Muscle of back (tissue), 3 donors: ENCODE measurements at regions not wholly inside any gene's neighbourhood (a gene's known extent, or its start where the extent isn't known, plus 50 kb on each side); places are given as distances from the start of the nearest gene placed in this dataset.

Experiments
- DNase-seq, 3 donors: peaks; one replicate each; pipeline versions ENCODE4 v3.0.0 to v3.0.0-alpha.2; 2013

- DNase-seq, result peak; percentile 40 to 97 (median 81)
These were observed 104.5 kb upstream of the MED13L start for GRCh38 chr12:116381744-116382685.

GRCh38 chr12:116382686-116383530, 105.4 kb upstream of the MED13L start:
- peak; percentile 88 to 97 (median 95) for DNase-seq

- DNase-seq, result no peak
These were observed 106.7 kb upstream of the MED13L start for GRCh38 chr12:116384175-116384574.

GRCh38 chr12:116384691-116385485, 107.4 kb upstream of the MED13L start:
- no peak for DNase-seq

- no peak for DNase-seq
These were observed 108.2 kb upstream of the MED13L start for GRCh38 chr12:116385486-116386217.

- no peak for DNase-seq
These were observed 111.8 kb upstream of the MED13L start for GRCh38 chr12:116389326-116389725.

GRCh38 chr12:116389990-116390389, 112.5 kb upstream of the MED13L start:
- DNase-seq, result peak in 1 of 3 donors; percentile 95

- DNase-seq, result no peak
These were observed 113.2 kb upstream of the MED13L start for GRCh38 chr12:116390401-116391335.

GRCh38 chr12:116391501-116391900, 114.0 kb upstream of the MED13L start:
- DNase-seq, result no peak

- DNase-seq, result no peak
These were observed 114.6 kb upstream of the MED13L start for GRCh38 chr12:116392061-116392460.

- no peak for DNase-seq
These were observed 115.8 kb upstream of the MED13L start for GRCh38 chr12:116393255-116393654.

- no peak for DNase-seq
These were observed 116.6 kb upstream of the MED13L start for GRCh38 chr12:116393859-116394650.

GRCh38 chr12:116395396-116395795, 117.9 kb upstream of the MED13L start:
- peak in 1 of 3 donors; percentile 58 for DNase-seq

- DNase-seq, result no peak
These were observed 119.7 kb upstream of the MED13L start for GRCh38 chr12:116397148-116397547.

GRCh38 chr12:116398193-116398592, 120.7 kb upstream of the MED13L start:
- DNase-seq, result no peak

GRCh38 chr12:116399055-116399454, 121.6 kb upstream of the MED13L start:
- no peak for DNase-seq

- DNase-seq, result no peak
These were observed 123.3 kb upstream of the MED13L start for GRCh38 chr12:116400636-116401372.

- DNase-seq, result peak in 1 of 3 donors; percentile 60
These were observed 124.1 kb upstream of the MED13L start for GRCh38 chr12:116401565-116401964.
